GM18517 (cell line): ENCODE measurements at regions not wholly inside any gene's neighbourhood (a gene's known extent, or its start where the extent isn't known, plus 50 kb on each side); places are given as distances from the start of the nearest gene placed in this dataset.
"Not testable (repeated sequence)": the region's sequence is repeated elsewhere in the genome, so short reads cannot be mapped to it uniquely, and the experiment has no call there.

ENCODE experiments used
- ATAC-seq: cut with Tn5 transposase; IDR thresholded peaks from one replicate; pipeline ENCODE4 v1.9.1; 2021; ENCODE audit warnings: mild to moderate bottlenecking, moderate library complexity; ENCODE audit not compliant: unreplicated experiment

DNA sequence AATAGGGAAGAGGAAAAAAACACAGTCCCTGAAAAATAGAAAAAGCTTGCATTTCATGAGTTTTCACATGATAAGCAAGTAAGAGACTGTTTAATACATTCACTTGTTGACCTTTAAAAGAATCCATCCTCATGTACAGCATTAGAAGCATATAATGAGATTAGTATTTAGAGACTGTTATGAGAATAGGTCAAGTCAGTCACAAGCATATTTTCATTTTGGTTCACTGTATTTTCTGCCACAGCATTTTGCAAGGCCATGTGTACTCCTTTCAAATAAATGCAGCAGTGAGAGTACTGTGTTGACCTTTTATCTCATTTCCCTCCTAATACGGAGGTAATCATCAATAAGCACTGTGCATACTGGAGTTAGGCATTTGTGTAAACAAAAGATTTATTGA lies 162.2 kb upstream of the SETMAR start:
- ATAC-seq: no peak

DNA sequence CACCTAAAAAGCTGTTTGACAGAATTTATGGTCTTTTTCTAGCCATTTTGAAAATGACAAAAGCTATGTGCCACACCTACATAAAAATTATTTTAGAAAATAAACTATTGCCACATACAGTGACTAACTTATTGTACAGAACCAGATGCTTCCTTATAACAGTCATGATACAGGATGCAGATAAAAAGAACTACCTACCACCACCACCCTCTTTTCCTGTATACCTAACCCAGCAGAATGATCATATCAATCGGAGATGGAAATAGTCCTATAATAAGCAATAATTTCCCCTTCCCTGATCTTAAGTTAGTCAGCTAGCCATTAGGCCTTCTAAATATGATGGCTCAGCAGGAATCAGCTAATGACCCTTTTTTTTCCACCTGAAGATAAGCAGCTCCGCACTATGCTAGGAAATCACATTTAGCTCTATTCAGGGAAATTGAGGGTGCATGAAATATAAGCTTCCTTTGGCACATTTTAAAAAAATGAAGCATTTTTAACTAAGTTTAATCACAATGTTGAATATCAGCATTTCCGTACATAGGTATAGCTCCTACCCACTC lies 155.5 kb upstream of the SETMAR start:
- ATAC-seq: no peak

DNA sequence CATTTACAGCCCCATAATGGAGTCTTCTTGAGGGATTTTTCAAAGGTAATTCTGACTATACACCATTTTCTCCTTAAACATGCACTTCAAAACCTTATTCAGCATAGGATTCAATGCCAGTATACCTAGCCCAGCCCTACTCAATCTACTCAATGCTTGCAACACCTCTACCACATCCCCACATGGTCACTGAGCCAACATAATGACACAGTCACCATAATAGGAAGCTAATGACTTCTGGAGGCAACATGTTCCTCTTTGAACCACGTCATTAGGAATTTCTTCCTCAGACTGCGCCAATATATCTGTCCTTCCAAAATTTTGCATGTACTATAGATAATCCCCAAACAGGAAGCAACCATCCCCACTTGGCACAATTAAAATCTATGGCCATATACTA lies 153.9 kb upstream of the SETMAR start:
- no peak for ATAC-seq

DNA sequence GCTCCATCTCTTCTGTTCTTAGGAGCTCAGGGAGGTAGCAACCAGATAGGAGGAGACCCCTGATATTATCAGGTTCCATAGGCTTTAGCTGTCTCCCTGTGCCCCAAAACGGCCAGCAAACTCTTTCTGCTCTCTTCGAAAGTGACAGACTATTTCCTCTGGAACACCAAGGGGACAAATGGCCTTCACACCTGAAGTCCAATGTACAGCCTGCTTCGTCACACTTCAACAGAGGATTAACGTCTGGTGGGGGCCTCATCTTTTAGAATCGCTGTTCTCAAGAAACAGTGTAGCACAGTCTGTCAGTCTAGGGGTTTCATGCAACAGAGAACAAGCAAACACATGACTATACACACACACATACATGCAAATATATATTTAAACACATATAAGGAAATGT lies 152.4 kb upstream of the SETMAR start:
- ATAC-seq: no peak

- no peak for ATAC-seq
These were observed 151.3 kb upstream of the SETMAR start for GRCh38 chr3:4151859-4152258.

DNA sequence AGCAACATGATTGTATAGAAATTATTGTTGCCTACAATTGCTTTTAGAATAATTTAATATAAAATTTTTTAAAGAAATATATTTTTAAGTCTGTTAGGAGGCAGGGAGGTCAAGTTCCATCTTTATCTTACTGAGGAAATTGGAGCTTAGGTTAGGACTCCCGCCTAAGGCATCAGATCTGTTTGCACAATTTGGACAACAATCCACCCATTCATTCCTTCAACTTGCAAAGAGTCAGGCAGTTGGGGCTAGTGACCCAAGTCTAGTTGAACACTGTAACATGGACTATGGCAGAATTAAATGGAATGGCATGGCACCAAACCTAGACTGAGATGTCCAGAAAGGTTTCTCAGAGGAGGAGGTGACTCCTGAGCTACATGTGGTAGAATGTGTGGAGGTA lies 149.4 kb upstream of the SETMAR start:
- ATAC-seq: no peak

DNA sequence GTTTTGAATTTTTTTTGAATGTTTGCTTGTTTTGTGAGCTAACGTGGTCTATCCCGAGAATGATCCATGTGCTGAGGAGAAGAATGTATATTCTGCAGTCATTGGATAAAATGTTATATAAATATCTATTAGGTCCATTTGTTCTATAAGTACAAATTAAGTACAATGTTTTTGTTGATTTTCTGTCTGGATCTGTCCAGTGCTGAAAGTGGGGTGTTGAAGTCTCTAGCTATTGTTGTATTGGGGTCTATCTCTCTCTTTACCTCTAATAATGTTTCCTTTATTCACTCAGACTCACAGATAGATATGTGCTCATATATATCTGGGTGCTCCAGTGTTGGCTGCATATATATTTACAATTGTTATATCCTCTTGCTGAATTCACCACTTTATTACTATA lies 144.8 kb upstream of the SETMAR start:
- ATAC-seq: no peak

GRCh38 chr3:4162096-4162495 lies 141.1 kb upstream of the SETMAR start:
- no peak for ATAC-seq

DNA sequence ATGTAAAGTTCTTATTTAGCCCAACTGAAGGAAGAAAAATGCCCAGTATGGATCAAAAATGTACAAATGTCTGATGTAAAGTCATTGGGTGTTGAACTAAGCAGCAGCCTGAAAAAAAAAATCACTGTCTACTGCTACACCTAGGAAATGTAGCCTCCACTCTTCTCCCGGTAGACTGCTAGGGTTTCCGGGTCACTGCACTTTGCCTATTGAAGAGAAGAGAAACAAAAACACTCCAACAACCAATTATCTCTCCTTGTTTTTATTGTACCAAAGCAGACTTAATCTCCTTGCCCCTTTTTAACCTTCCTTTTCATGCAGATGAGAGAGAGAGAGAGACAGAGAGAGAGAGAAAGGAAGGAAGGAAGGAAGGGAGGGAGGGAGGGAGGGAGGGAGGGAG lies 140.2 kb upstream of the SETMAR start:
- no peak for ATAC-seq

GRCh38 chr3:4166540-4166939 lies 136.6 kb upstream of the SETMAR start:
- ATAC-seq: no peak

DNA sequence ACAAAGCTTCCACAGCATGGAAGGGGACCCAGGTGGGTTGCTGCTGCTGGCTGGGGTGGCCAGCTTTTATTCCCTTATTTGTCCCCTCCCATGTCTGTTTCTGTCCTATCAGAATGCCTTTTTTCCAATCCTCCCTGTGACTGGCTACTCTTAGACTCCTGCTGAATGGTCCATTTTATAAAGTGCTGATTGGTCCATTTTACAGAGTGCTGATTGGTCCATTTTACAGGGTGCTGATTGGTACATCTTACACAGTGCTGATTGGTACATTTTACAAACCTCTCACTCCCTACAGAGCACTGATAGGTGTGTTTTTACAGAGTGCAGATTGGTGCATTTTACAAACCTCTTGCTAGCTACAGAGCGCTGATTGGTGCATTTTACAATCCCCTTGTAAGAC lies 135.9 kb upstream of the SETMAR start:
- not testable (repeated sequence) for ATAC-seq

- no peak for ATAC-seq
These were observed 128.4 kb upstream of the SETMAR start for GRCh38 chr3:4174791-4175190.

DNA sequence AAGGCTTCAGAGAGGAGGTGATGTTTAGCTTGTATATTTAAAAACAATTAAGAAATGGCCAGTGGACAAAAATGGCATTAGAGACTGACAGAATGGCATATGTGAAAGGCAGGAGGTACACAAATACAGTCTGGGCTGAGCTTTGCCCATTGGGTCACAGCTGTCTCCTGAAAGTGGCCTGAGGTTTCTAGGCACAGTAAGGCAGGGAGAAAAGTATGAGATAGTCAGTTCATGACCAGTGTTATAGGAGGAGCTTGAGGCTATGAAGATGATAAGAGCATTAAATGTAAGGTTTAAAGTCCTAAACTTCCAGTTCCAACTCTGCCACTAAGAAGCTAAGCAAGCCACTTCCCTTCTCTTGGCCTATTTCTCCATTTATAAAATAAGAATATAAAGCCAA lies 111.2 kb upstream of the SETMAR start:
- no peak for ATAC-seq

- no peak for ATAC-seq
These were observed 108.2 kb upstream of the SETMAR start for GRCh38 chr3:4195006-4195405.

DNA sequence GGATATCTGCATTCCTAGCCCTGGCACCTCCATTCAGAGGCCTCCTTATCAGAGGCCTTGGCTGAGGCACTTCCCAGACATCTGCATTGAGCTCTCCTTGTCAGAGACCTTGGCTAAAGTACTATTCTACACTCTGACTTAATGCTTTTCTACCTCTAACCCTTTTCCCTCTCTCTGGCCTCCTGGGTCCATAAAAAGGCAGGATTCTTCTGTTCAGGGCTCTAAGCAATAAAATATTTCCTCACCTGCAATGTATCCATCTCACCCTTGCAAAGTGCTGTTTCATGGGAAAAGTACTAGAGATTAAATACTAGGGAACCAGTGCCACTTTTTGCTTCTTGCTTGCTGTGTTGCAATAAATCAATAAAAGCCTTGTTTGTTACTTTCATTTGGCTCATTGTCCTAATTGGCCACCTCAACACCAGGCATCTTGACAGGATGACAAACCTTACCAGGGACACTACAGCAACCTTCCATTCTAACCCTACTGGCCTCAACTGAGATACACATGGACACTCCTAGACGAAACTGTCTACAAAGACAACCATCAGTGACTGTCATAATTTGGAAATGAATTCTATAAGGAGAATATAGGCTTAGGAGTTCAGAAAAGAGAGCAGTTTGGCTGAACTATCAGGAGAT lies 106.5 kb upstream of the SETMAR start:
- no peak for ATAC-seq

- no peak for ATAC-seq
These were observed 105.5 kb upstream of the SETMAR start for GRCh38 chr3:4197670-4198069.

DNA sequence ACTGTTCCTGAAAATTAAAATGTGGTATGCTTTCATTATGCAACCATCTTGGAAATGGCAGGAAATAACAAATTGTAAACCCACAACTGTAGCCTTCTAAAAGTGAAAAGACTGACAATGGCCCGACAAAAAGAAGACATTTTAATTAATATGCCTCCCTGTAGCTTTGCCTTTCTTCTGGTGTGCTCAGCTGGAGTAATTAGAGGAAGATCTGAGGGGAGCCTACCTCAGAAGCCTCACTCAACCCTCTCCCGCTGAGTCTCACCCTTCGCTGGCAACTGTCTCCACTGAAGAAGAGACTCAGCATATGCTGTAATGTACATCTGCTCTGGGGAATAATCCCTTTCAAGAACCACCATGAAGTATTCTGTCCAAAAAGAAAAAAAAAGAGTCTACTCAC lies 104.7 kb upstream of the SETMAR start:
- no peak for ATAC-seq

GRCh38 chr3:4204776-4205175 lies 98.4 kb upstream of the SETMAR start:
- ATAC-seq: not testable (repeated sequence)

- ATAC-seq: no peak
These were observed 95.5 kb upstream of the SETMAR start for GRCh38 chr3:4207672-4208071.

DNA sequence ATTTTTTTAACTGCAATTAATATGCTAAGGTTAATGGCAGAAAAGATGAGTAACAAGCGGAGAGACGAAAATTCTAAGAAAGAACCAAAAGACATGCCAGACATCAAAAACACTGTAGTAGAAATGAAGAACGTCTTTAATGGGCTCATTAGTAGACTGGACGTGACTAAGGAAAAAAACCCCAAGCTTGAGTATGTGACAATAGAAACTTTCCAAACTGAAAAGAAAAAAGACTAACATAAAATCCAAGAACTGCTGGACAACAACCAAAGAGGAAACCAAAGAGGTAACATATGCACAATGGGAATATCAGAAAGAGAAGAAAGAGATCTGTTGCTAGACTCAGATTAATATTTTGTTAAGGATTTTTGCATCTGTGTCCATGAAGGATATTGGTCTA lies 94.6 kb upstream of the SETMAR start:
- ATAC-seq: no peak

- no peak for ATAC-seq
These were observed 91.6 kb upstream of the SETMAR start for GRCh38 chr3:4211610-4212009.

DNA sequence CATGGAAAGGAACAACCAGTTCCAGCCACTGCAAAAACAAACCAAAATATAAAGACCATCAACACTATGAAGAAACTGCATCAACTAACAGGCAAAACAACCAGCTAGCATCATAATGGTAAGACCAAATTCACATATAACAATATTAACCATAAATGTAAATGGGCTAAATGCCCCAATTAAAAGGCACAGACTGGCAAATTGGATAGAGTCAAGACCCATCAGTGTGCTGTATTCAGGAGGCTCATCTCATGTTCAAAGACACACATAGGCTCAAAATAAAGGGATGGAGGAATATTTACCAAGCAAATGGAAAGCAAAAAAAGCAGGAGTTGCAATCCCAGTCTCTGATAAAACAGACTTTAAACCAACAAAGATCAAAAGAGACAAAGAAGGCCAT lies 89.7 kb upstream of the SETMAR start:
- not testable (repeated sequence) for ATAC-seq

DNA sequence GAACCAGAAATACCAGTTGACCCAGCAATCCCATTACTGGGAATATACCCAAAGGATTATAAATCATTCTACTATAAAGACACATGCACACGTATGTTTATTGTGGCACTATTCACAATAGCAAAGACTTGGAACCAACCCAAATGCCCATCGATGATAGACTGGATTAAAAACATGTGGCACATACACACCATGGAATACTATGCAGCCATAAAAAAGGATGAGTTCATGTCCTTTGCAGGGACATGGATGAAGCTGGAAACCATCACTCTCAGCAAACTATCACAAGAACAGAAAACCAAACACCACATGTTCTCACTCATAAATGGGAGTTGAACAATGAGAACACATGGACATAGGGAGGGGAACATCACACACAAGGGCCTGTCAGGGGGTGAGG lies 86.2 kb upstream of the SETMAR start:
- not testable (repeated sequence) for ATAC-seq
